Stimulated activated memory B cell treated with anti-CD40 and anti-IgM and Interleukin-4, amounts not matched to agents 10 μg/mL and 1 μg/mL and 100 μg/mL, for 72 hours (primary cell): ENCODE measurements at regions not wholly inside any gene's neighbourhood (a gene's known extent, or its start where the extent isn't known, plus 50 kb on each side); places are given as distances from the start of the nearest gene placed in this dataset.
A peak's percentile ranks its signal among the peaks of the same experiment; 100 is the strongest.

Experiments
- ATAC-seq: fragments of 150-1000 bp; cut with Tn5 transposase; 2 replicates; pipeline ENCODE4 v1.10.0; 2021
- H3K27ac Mint-ChIP-seq: one replicate; pipeline ENCODE4 v1.8.0; 2022; ENCODE audit warnings: mild to moderate bottlenecking, mixed read lengths
- H3K27me3 Mint-ChIP-seq: one replicate; pipeline ENCODE4 v1.8.0; 2022; ENCODE audit warnings: mixed read lengths
- H3K36me3 Mint-ChIP-seq: one replicate; pipeline ENCODE4 v1.8.0; 2022; ENCODE audit warnings: mixed read lengths
- H3K4me1 Mint-ChIP-seq: one replicate; pipeline ENCODE4 v1.8.0; 2022; ENCODE audit warnings: mixed read lengths
- H3K4me3 Mint-ChIP-seq: one replicate; pipeline ENCODE4 v1.8.0; 2022; ENCODE audit warnings: mild to moderate bottlenecking, moderate library complexity, mixed read lengths
- H3K9me3 Mint-ChIP-seq: one replicate; pipeline ENCODE4 v1.8.0; 2022; ENCODE audit warnings: mixed read lengths

GRCh38 chr1:177631770-177632169, 338.1 kb downstream of the SEC16B start:
- ATAC-seq: no peak
- Mint-ChIP-seq H3K36me3 (no peaks in the 10 kb centered on the region), H3K4me3 (no peak overlapping the region), H3K9me3 (no peaks in the 10 kb centered on the region), H3K27ac (no peak overlapping the region), H3K27me3 (no peaks in the 10 kb centered on the region), H3K4me1 (no peaks in the 10 kb centered on the region)

GRCh38 chr1:177629526-177629925, 340.3 kb downstream of the SEC16B start:
- no peaks in the 10 kb centered on the region for H3K4me1 Mint-ChIP-seq
- no peaks in the 10 kb centered on the region for H3K36me3 Mint-ChIP-seq
- no peaks in the 10 kb centered on the region for H3K27me3 Mint-ChIP-seq
- no peak overlapping the region for H3K27ac Mint-ChIP-seq
- no peak overlapping the region for H3K4me3 Mint-ChIP-seq
- H3K9me3 Mint-ChIP-seq: peaks cover 5% of the 10 kb centered on the region
- ATAC-seq: no peak

- ATAC-seq: no peak
- no peaks in the 10 kb centered on the region for H3K4me1 Mint-ChIP-seq
- H3K9me3 Mint-ChIP-seq: peaks cover 8% of the 10 kb centered on the region
- no peak overlapping the region for H3K4me3 Mint-ChIP-seq
- H3K36me3 Mint-ChIP-seq: no peaks in the 10 kb centered on the region
- H3K27ac Mint-ChIP-seq: no peak overlapping the region
- H3K27me3 Mint-ChIP-seq: no peaks in the 10 kb centered on the region
These were observed 342.5 kb downstream of the SEC16B start for GRCh38 chr1:177627148-177627910.

GRCh38 chr1:177620636-177621190, 349.1 kb downstream of the SEC16B start:
- no peaks in the 10 kb centered on the region for H3K36me3 Mint-ChIP-seq
- no peak overlapping the region for H3K27ac Mint-ChIP-seq
- no peaks in the 10 kb centered on the region for H3K27me3 Mint-ChIP-seq
- H3K9me3 Mint-ChIP-seq: peaks cover 7% of the 10 kb centered on the region
- ATAC-seq: no peak
- H3K4me1 Mint-ChIP-seq: no peaks in the 10 kb centered on the region
- H3K4me3 Mint-ChIP-seq: no peak overlapping the region

GRCh38 chr1:177615251-177615650, 354.6 kb downstream of the SEC16B start:
- no peaks in the 10 kb centered on the region for H3K36me3 Mint-ChIP-seq
- no peaks in the 10 kb centered on the region for H3K27me3 Mint-ChIP-seq

GRCh38 chr1:177611402-177611801, 358.5 kb downstream of the SEC16B start:
- H3K9me3 Mint-ChIP-seq: no peaks in the 10 kb centered on the region
- no peaks in the 10 kb centered on the region for H3K4me1 Mint-ChIP-seq
- H3K27ac Mint-ChIP-seq: no peak overlapping the region
- H3K36me3 Mint-ChIP-seq: no peaks in the 10 kb centered on the region
- H3K4me3 Mint-ChIP-seq: no peak overlapping the region
- no peaks in the 10 kb centered on the region for H3K27me3 Mint-ChIP-seq
- ATAC-seq: no peak

More at GRCh38 chr1:177615251-177615650, 354.6 kb downstream of the SEC16B start:
- Mint-ChIP-seq H3K4me3 (no peak overlapping the region), H3K4me1 (no peaks in the 10 kb centered on the region), H3K27ac (no peak overlapping the region), H3K9me3 (no peaks in the 10 kb centered on the region)
- ATAC-seq: no peak

- Mint-ChIP-seq H3K9me3 (peaks cover 3% of the 10 kb centered on the region), H3K4me3 (no peak overlapping the region), H3K36me3 (no peaks in the 10 kb centered on the region), H3K27me3 (no peaks in the 10 kb centered on the region), H3K4me1 (no peaks in the 10 kb centered on the region), H3K27ac (no peak overlapping the region)
- no peak for ATAC-seq
These were observed 359.9 kb downstream of the SEC16B start for GRCh38 chr1:177609953-177610352.

GRCh38 chr1:177600936-177601335, 368.9 kb downstream of the SEC16B start:
- no peaks in the 10 kb centered on the region for H3K36me3 Mint-ChIP-seq
- no peak overlapping the region for H3K4me3 Mint-ChIP-seq
- H3K9me3 Mint-ChIP-seq: peaks cover 6% of the 10 kb centered on the region
- H3K4me1 Mint-ChIP-seq: no peaks in the 10 kb centered on the region
- no peak for ATAC-seq
- no peak overlapping the region for H3K27ac Mint-ChIP-seq
- peaks cover 5% of the 10 kb centered on the region for H3K27me3 Mint-ChIP-seq

GRCh38 chr1:177600321-177600720, 369.5 kb downstream of the SEC16B start:
- H3K9me3 Mint-ChIP-seq: peaks cover 6% of the 10 kb centered on the region
- H3K4me1 Mint-ChIP-seq: no peaks in the 10 kb centered on the region
- peaks cover 5% of the 10 kb centered on the region for H3K27me3 Mint-ChIP-seq
- no peaks in the 10 kb centered on the region for H3K36me3 Mint-ChIP-seq
- no peak overlapping the region for H3K4me3 Mint-ChIP-seq
- ATAC-seq: no peak
- H3K27ac Mint-ChIP-seq: no peak overlapping the region

- Mint-ChIP-seq H3K4me3 (no peak overlapping the region), H3K27me3 (no peaks in the 10 kb centered on the region), H3K4me1 (no peaks in the 10 kb centered on the region), H3K36me3 (no peaks in the 10 kb centered on the region), H3K27ac (no peak overlapping the region), H3K9me3 (no peaks in the 10 kb centered on the region)
- ATAC-seq: peak; percentile 41
These were observed 372.5 kb downstream of the SEC16B start for GRCh38 chr1:177597393-177597792.

GRCh38 chr1:177596485-177596884, 373.4 kb downstream of the SEC16B start:
- no peaks in the 10 kb centered on the region for H3K36me3 Mint-ChIP-seq
- H3K4me3 Mint-ChIP-seq: no peak overlapping the region
- no peaks in the 10 kb centered on the region for H3K4me1 Mint-ChIP-seq
- no peak overlapping the region for H3K27ac Mint-ChIP-seq
- no peaks in the 10 kb centered on the region for H3K27me3 Mint-ChIP-seq
- no peak for ATAC-seq
- no peaks in the 10 kb centered on the region for H3K9me3 Mint-ChIP-seq

- no peaks in the 10 kb centered on the region for H3K9me3 Mint-ChIP-seq
- H3K4me3 Mint-ChIP-seq: no peak overlapping the region
- ATAC-seq: no peak
- H3K4me1 Mint-ChIP-seq: no peaks in the 10 kb centered on the region
- H3K27ac Mint-ChIP-seq: no peak overlapping the region
- H3K36me3 Mint-ChIP-seq: no peaks in the 10 kb centered on the region
- no peaks in the 10 kb centered on the region for H3K27me3 Mint-ChIP-seq
These were observed 376.8 kb downstream of the SEC16B start for GRCh38 chr1:177593105-177593504.

GRCh38 chr1:177592624-177593023, 377.2 kb downstream of the SEC16B start:
- no peaks in the 10 kb centered on the region for H3K36me3 Mint-ChIP-seq
- H3K9me3 Mint-ChIP-seq: no peaks in the 10 kb centered on the region
- H3K4me3 Mint-ChIP-seq: no peak overlapping the region
- H3K27ac Mint-ChIP-seq: no peak overlapping the region
- no peaks in the 10 kb centered on the region for H3K27me3 Mint-ChIP-seq
- H3K4me1 Mint-ChIP-seq: no peaks in the 10 kb centered on the region
- ATAC-seq: no peak

GRCh38 chr1:177591155-177591554, 378.7 kb downstream of the SEC16B start:
- no peaks in the 10 kb centered on the region for H3K27me3 Mint-ChIP-seq
- H3K27ac Mint-ChIP-seq: no peak overlapping the region
- H3K4me3 Mint-ChIP-seq: no peak overlapping the region
- H3K9me3 Mint-ChIP-seq: no peaks in the 10 kb centered on the region
- ATAC-seq: no peak
- no peaks in the 10 kb centered on the region for H3K36me3 Mint-ChIP-seq
- no peaks in the 10 kb centered on the region for H3K4me1 Mint-ChIP-seq

GRCh38 chr1:177589166-177589565, 380.7 kb downstream of the SEC16B start:
- no peaks in the 10 kb centered on the region for H3K36me3 Mint-ChIP-seq
- H3K4me3 Mint-ChIP-seq: no peak overlapping the region
- no peak for ATAC-seq
- H3K27ac Mint-ChIP-seq: no peak overlapping the region
- H3K4me1 Mint-ChIP-seq: no peaks in the 10 kb centered on the region
- no peaks in the 10 kb centered on the region for H3K27me3 Mint-ChIP-seq
- no peaks in the 10 kb centered on the region for H3K9me3 Mint-ChIP-seq

- Mint-ChIP-seq H3K9me3 (no peaks in the 10 kb centered on the region), H3K27me3 (no peaks in the 10 kb centered on the region), H3K27ac (no peak overlapping the region), H3K36me3 (no peaks in the 10 kb centered on the region), H3K4me3 (no peak overlapping the region), H3K4me1 (no peaks in the 10 kb centered on the region)
- ATAC-seq: no peak
These were observed 383.4 kb downstream of the SEC16B start for GRCh38 chr1:177586429-177586828.
